Skeletal muscle tissue (tissue), 3 donors: ENCODE measurements at regions not wholly inside any gene's neighbourhood (a gene's known extent, or its start where the extent isn't known, plus 50 kb on each side); places are given as distances from the start of the nearest gene placed in this dataset.

Experiments
- H3K27ac ChIP-seq: one replicate; pipeline ENCODE4 v1.7.0; 2013; ENCODE audit warnings: mild to moderate bottlenecking, low read depth, low read length, inconsistent platforms
- H3K27me3 ChIP-seq, 3 donors: one replicate each; pipeline ENCODE4 v1.7.0; 2013; ENCODE audit warnings: low read length in 3 of 3; ENCODE audit not compliant: control insufficient read depth in 3 of 3, insufficient read depth in 3 of 3
- H3K36me3 ChIP-seq, 3 donors: one replicate each; pipeline ENCODE4 v1.7.0; 2013; ENCODE audit warnings: low read length in 3 of 3; ENCODE audit not compliant: control insufficient read depth in 3 of 3, insufficient read depth in 3 of 3
- H3K4me1 ChIP-seq, 3 donors: one replicate each; pipeline ENCODE4 v1.7.0; 2013; ENCODE audit warnings: low read length in 3 of 3, mild to moderate bottlenecking in 3 of 3; ENCODE audit not compliant: control insufficient read depth in 3 of 3, insufficient read depth in 3 of 3
- H3K4me3 ChIP-seq, 3 donors: one replicate each; pipeline ENCODE4 v1.7.0; 2013; ENCODE audit warnings: low read length in 3 of 3
- H3K9ac ChIP-seq, 3 donors: one replicate each; pipeline ENCODE4 v1.7.0; 2013; ENCODE audit warnings: low read length in 3 of 3, mild to moderate bottlenecking in 3 of 3, moderate library complexity in 2 of 3, low read depth in 1 of 3
- H3K9me3 ChIP-seq, 3 donors: one replicate each; pipeline ENCODE4 v1.7.0; 2013; ENCODE audit warnings: low read length in 3 of 3; ENCODE audit not compliant: control insufficient read depth in 3 of 3
- donor health status: Osteomylitis.

DNA sequence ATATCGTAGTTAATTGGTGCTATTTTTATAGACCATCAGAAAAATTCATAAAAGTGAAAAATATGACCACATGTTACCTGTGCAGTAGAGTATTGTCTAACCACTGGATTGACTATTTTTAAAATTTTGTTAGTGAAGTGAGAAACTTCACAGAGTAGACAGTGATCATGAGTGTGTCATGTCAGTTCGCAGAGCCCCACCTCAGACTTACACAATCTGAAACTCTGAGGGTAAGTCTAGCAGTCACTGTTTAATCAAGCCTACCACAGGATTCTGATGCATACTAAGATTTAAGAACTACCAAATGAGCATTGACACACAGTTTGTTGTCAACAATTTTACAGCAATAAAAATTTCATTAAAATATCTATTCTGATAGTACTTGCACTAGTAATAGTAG, 552.9 kb upstream of the SUCLG2 start:
- H3K36me3 ChIP-seq: no peaks in the 10 kb centered on the region
- peaks cover 0 to 5% (median 0%) of the 10 kb centered on the region in 3 donors for H3K9me3 ChIP-seq
- H3K4me3 ChIP-seq: no peak overlapping the region
- no peak overlapping the region for H3K9ac ChIP-seq
- no peak overlapping the region for H3K27ac ChIP-seq
- no peaks in the 10 kb centered on the region for H3K27me3 ChIP-seq
- no peaks in the 10 kb centered on the region for H3K4me1 ChIP-seq

DNA sequence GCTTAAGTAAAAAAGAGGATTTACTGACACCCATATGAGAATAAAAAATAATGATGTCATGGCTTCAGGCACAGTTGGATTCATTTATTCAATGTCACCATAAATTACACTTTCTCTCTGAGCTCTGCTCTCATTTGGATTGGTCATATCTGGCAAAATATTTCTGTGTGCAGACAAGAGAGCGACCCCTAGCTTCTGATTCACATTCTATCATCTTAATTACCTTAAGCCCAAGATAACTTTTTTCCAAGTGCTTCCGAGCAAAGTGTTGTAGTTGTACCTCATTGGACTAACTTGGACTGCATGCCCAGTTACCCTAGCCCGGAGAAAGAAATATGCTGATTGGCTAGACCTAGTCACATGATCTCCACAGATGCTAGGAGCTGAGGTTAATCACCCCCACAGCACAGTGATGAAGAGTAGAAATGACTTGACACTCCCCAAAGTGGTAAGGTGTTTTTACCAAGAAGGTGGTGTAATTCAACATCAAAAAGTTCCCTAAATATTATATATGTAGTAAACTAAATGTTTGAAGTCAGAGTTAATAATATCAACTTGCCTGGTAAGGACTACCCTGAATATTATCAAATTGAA, 552.2 kb upstream of the SUCLG2 start:
- no peak overlapping the region for H3K4me3 ChIP-seq
- no peaks in the 10 kb centered on the region for H3K36me3 ChIP-seq
- peaks cover 0 to 5% (median 0%) of the 10 kb centered on the region in 3 donors for H3K9me3 ChIP-seq
- no peaks in the 10 kb centered on the region for H3K4me1 ChIP-seq
- no peak overlapping the region for H3K27ac ChIP-seq
- no peak overlapping the region for H3K9ac ChIP-seq
- H3K27me3 ChIP-seq: no peaks in the 10 kb centered on the region

DNA sequence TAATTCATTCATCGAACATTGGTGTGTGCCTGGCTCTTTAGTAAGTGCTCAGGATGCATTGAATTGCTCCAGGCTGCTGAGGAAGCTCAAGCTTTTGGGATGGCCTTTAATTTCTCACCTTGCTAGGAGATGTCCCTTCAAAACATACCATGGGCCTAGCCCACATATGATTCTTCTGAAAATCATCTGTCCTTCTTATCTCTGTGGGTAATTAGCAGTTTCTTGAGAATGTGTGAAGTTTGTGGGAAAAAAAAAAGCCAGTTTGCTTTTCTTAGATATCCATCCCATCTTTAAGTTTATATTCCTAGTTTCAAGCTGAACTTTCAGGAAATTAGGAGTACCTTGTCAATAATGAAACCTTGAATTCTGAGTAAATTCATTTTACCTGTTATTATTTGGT, 532.3 kb upstream of the SUCLG2 start:
- Histone ChIP-seq H3K9me3 (no peaks in the 10 kb centered on the region), H3K27ac (no peak overlapping the region), H3K36me3 (no peaks in the 10 kb centered on the region), H3K4me1 (no peaks in the 10 kb centered on the region), H3K9ac (no peak overlapping the region), H3K27me3 (no peaks in the 10 kb centered on the region), H3K4me3 (no peak overlapping the region)

DNA sequence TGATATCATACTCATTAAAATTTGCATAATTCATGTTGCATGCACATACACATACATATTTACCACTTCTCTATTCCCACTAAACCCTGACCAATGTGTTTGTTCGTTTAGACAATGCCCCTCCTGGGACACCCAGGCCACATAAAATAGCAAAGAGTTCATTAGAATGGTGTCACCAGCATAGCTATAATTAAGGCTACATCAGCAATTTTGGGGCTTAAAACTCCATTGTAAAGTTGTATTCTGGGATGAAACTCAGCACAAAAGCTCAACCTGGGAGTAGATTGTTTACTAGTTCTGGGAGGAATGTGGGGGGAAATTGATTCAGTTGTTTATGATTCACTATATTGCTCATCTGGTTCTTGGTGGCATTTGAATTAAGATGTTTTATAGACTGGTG, 522.2 kb upstream of the SUCLG2 start:
- Histone ChIP-seq H3K36me3 (no peaks in the 10 kb centered on the region), H3K27me3 (no peaks in the 10 kb centered on the region), H3K27ac (no peak overlapping the region), H3K9me3 (peaks cover 2 to 4% (median 3%) of the 10 kb centered on the region in 3 donors), H3K4me3 (no peak overlapping the region), H3K9ac (no peak overlapping the region), H3K4me1 (no peaks in the 10 kb centered on the region)

DNA sequence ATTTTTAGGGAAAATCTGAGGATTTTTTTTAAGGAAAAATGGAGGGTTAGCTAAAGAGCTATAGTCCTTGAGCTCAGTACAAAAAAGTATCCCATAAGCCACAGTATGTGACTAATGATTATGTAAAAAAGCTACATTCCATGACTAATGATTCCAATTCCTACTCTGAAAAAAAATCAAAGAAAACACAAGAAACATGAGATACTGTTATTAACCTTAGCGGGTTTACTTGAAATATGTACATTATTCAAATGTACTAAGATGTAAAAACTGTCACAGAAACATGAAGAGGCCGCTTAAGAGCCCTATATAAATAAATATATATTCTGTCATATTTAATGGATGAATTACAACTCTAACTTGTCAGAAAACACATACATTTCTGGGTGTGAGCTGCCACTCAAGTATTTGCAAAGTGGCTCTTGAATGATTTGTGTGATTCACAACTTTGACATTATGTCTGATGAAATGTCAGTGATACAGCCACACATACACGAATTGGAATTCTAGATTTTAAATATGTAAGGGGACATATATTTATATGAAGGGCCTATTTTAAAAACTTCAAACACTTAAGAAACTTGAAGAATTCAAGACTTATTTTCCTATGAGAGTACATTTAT, 518.7 kb upstream of the SUCLG2 start:
- Histone ChIP-seq H3K27ac (no peak overlapping the region), H3K4me1 (no peaks in the 10 kb centered on the region), H3K4me3 (no peak overlapping the region), H3K9ac (no peak overlapping the region), H3K9me3 (peaks cover 2 to 6% (median 4%) of the 10 kb centered on the region in 3 donors), H3K36me3 (no peaks in the 10 kb centered on the region), H3K27me3 (no peaks in the 10 kb centered on the region)

DNA sequence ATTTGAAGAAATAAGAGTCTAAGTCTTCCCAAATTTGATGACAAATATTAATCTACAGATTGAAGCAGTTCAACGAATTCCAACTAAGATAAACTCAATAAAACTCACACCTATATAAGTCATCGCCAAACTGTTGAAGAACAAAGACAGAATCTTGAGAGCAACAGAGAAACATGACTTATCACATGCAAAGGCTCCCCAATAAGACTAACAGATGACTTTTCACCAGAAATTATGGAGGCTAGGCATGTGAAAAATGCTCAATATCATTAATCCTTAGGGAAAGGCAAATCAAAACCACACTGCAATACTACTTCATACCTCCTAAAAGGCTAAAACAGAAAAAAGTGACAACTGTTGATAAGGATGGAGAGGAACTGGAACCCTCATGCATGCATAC, 517.6 kb upstream of the SUCLG2 start:
- Histone ChIP-seq H3K4me1 (no peaks in the 10 kb centered on the region), H3K4me3 (no peak overlapping the region), H3K27me3 (no peaks in the 10 kb centered on the region), H3K27ac (no peak overlapping the region), H3K9me3 (peaks cover 2 to 6% (median 4%) of the 10 kb centered on the region in 3 donors), H3K36me3 (no peaks in the 10 kb centered on the region), H3K9ac (no peak overlapping the region)

DNA sequence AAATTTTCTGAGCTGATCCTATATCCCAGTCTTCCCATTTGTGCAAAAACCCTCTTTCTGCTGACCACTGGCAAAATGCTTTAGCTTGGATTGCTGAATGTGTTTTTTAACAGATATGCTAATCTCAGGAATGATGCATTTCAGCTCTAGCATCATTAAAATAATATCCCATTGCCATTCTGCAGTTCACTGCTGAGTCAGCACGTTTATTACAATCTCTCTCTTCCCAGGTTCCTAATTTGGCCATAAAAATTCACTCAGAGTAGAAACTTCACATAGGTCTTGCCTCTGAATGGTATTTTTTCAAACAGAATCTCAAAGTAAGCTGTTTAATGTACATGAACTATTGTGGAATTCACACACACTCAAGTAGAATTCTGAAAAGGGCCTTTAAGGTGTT, 509.6 kb upstream of the SUCLG2 start:
- H3K9me3 ChIP-seq: no peaks in the 10 kb centered on the region
- H3K36me3 ChIP-seq: no peaks in the 10 kb centered on the region
- no peak overlapping the region for H3K4me3 ChIP-seq
- H3K27me3 ChIP-seq: no peaks in the 10 kb centered on the region
- H3K27ac ChIP-seq: no peak overlapping the region
- H3K9ac ChIP-seq: no peak overlapping the region
- no peaks in the 10 kb centered on the region for H3K4me1 ChIP-seq

DNA sequence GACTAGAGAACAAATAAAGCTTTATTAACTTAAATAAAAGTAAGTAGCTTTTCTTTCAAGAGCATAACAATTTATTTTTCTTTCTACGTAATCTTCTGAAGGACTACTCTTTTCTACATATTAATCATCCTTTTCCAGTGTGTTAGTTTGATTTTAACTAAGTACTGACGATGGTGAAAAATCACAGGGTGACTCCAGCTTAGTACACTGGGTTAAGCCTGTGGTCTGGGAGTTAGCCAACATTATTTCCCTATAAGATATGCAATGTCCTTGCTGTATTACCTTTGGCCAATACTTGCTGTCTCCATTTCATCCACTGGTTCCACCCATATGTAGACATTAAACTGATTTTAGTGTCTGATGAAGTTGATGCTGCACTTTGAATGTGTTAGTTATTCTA, 508.6 kb upstream of the SUCLG2 start:
- Histone ChIP-seq H3K9ac (no peak overlapping the region), H3K4me1 (no peaks in the 10 kb centered on the region), H3K36me3 (no peaks in the 10 kb centered on the region), H3K9me3 (no peaks in the 10 kb centered on the region), H3K27ac (no peak overlapping the region), H3K4me3 (no peak overlapping the region), H3K27me3 (no peaks in the 10 kb centered on the region)

DNA sequence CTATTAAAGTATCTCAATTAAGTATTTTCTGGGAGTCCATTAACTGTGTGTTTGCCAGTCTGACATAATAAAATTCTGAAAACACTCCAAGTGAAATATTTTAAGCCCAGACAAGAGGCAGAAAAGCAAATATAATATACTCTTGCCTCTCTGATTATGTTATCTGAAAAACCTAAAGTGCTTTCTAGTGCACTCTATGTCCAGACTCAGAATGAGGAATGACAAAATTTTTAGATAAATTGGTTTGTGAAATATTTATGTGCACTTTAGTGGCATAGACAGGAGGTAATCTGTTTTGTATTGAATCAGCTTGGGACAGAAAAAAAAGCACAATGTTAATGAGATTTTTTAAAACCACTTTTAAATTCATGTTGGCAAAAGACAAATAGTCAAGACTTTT, 508.2 kb upstream of the SUCLG2 start:
- Histone ChIP-seq H3K27me3 (no peaks in the 10 kb centered on the region), H3K4me3 (no peak overlapping the region), H3K9me3 (no peaks in the 10 kb centered on the region), H3K36me3 (no peaks in the 10 kb centered on the region), H3K27ac (no peak overlapping the region), H3K4me1 (no peaks in the 10 kb centered on the region), H3K9ac (no peak overlapping the region)

DNA sequence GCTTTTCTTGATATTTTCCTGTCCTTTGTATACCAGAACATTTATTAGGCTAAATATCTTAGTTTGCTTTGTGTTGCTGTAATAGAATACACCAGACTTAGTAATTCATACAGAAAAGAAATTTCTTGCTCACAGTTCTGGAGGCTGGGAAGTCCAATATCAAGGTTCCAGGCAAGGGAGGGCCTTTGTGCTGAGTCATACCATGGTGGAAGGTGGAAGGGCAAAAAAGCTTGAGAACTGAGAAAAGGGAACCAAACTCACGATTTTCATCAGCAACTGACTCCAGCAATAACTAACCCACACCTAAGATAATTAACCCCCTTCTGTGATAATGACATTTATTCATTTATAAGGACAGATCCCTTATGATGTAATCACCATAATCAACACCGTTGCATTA, 496.9 kb upstream of the SUCLG2 start:
- H3K27me3 ChIP-seq: no peaks in the 10 kb centered on the region
- no peak overlapping the region for H3K9ac ChIP-seq
- no peak overlapping the region for H3K4me3 ChIP-seq
- H3K9me3 ChIP-seq: no peaks in the 10 kb centered on the region
- H3K36me3 ChIP-seq: no peaks in the 10 kb centered on the region
- H3K27ac ChIP-seq: no peak overlapping the region
- H3K4me1 ChIP-seq: no peaks in the 10 kb centered on the region
